ENCODE measurements at regions not wholly inside any gene's neighbourhood (a gene's known extent, or its start where the extent isn't known, plus 50 kb on each side); places are given as distances from the start of the nearest gene placed in this dataset.
"Not testable (repeated sequence)": the region's sequence is repeated elsewhere in the genome, so short reads cannot be mapped to it uniquely, and the experiment has no call there.

- no peak for DNase-seq
Observed at GRCh38 chr1:38204698-38205097, 158.1 kb upstream of the POU3F1 start.

- DNase-seq, result no peak
Observed at GRCh38 chr1:38203441-38203840, 156.8 kb upstream of the POU3F1 start.

- peak; percentile 87 for DNase-seq
Observed at GRCh38 chr1:38201431-38201830, 154.8 kb upstream of the POU3F1 start.

- no peak for DNase-seq
Observed at GRCh38 chr1:38198621-38199020, 152.0 kb upstream of the POU3F1 start.

DNA sequence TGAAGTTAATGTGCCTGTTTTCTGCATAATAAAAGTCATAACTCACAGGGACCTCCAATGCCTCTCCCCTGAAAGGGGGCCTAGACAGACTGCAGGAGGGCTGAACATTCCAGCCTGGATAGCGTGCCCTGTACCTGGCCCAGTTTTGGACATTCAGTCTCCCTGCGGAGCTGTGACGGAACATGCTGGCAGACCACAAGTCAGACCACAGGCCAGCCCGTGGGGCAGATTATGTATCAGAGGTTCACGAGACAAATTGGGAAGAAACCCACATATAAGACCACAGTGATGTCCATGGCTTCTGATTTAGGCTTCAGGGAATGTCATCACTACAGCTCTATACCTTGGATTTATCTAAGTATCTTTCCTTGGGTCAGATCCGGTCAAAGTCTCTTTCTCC lies 151.5 kb upstream of the POU3F1 start:
- DNase-seq, result no peak

DNA sequence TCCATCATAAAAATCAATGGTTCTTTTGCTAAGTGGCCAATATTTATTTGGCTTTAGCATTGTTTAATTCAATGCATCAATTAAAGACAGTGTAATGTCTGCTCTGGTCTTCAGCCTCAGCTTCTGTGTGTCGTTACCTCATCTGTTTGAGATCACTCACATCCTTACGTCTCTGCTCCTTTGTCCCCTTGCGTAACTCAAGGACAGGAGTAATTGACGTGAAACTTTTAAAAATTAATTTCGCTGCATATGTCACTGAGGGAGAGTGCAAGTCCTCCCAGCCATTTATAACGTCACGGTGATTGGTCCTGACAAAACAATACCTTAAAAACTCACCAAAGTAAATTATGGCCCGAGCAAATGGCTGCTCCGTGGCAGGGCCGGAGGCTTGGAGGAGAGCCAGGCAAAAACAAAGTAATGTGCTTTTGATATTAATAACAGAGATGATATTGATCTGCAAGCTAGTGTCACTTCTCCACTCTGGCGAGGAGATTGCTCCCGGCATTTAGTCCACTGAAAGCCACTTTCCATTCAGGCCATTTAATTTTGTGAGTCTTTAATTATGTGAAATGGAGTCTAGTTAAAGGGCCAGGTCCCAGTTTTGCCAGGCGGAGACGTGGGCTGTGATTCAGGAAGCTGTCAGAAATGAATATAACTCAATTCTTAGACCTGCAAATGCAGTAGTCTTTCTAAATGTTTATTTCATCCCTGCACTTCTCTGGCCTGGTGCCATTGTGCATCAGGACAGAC lies 150.9 kb upstream of the POU3F1 start:
- no peak for DNase-seq

- no peak for DNase-seq
Observed at GRCh38 chr1:38194472-38194871, 147.9 kb upstream of the POU3F1 start.

- DNase-seq, result no peak
Observed at GRCh38 chr1:38193040-38193439, 146.4 kb upstream of the POU3F1 start.

DNA sequence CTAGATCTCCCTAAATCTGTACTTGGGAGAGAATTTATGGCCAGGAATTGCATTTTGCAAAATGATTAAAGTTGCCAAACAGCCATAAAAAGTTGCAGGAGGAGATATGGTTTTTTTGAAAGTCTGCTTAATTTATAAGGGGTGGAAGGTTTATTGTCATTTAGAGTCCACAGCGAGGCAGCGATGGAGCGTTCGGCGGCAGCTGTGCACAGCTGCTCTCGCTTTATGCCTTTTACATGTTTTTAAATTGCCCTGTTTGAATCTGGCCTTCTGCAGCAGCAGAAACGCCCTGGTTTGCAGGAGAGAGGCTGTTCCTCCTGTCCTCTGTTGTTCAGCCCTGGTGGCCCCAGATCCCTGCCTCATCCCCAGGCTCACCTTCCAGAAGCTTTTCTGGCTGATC lies 144.9 kb upstream of the POU3F1 start:
- no peak for DNase-seq

GRCh38 chr1:38190983-38191382 lies 144.4 kb upstream of the POU3F1 start:
- no peak for DNase-seq

DNA sequence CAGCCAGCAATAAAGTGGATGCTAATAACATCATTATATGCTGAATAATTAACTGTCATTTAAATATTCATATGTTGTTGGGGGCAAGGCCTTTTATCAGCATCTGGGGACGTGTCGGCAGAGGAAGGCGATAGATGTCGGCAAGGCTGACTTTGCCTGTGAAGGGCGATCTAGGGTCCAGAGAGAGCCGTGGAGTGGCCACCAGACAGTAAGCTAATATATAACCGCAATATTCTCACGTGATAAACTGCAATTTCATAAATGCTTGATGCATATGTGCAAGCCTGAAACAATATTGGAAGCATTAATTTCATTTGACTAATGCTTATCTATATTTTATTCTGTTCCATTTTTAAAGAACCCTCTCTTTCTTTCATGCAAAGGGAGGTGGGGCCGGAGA lies 141.0 kb upstream of the POU3F1 start:
- no peak for DNase-seq

- DNase-seq, result no peak
Observed at GRCh38 chr1:38186566-38186965, 140.0 kb upstream of the POU3F1 start.

GRCh38 chr1:38185913-38186312 lies 139.3 kb upstream of the POU3F1 start:
- DNase-seq, result no peak

DNA sequence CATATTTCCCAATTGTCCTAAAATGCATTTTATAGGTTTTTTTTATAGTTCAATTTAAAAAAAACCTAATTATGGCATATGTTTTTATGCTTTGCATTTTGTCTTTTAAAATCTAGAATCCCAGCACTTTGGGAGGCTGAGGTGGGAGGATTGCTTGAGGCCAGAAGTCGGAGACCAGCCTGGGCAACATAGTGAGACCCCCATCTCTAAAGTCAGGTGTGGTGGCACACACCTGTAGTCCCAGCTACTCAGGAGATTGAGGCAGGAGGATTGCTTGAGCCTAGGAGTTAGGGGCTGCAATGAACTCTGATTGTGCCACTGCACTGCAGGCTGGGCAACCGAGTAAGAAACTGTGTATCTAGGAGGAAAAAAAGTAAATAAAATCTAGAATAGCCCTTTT lies 137.2 kb upstream of the POU3F1 start:
- no peak for DNase-seq

GRCh38 chr1:38183096-38183495 lies 136.5 kb upstream of the POU3F1 start:
- DNase-seq, result no peak

GRCh38 chr1:38180388-38180787 lies 133.8 kb upstream of the POU3F1 start:
- not testable (repeated sequence) for DNase-seq

DNA sequence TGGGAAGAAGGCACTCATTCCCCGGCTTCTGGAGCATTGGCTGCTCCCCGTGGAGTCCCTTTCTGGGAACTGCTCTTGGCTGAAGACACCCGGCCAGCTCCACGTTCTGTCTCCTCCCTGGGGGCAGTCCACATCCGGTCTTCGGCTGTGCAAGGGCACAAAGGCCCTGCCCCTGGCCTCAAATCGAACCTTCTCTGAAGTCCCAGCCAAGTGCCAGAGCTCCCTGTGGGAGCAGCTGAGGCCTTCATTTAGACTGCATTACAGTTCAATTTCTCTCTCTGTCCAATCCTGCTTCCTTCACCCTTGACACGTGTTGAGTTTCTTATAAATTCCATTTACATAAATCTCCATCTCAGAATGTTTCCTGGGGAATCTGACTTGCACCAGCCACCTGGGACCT lies 132.9 kb upstream of the POU3F1 start:
- no peak for DNase-seq

DNA sequence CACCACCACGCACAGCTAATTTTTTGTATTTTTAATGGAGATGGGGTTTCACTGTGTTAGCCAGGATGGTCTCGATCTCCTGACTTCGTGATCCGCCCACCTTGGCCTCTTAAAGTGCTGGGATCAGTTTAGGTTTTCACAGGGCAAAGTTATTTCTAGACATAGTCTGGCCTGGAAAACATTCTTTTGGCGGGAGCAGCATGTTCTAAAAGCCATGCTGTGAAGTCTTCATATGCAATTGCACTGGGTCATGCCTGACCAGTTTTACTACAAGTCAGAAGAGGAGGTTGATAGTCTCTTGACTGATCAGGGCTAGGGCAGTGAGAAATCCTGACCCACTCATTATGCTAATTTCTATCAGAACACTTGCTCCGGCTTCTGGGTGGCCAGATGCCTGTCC lies 131.6 kb upstream of the POU3F1 start:
- DNase-seq, result no peak

- DNase-seq, result no peak
Observed at GRCh38 chr1:38175121-38175520, 128.5 kb upstream of the POU3F1 start.

DNA sequence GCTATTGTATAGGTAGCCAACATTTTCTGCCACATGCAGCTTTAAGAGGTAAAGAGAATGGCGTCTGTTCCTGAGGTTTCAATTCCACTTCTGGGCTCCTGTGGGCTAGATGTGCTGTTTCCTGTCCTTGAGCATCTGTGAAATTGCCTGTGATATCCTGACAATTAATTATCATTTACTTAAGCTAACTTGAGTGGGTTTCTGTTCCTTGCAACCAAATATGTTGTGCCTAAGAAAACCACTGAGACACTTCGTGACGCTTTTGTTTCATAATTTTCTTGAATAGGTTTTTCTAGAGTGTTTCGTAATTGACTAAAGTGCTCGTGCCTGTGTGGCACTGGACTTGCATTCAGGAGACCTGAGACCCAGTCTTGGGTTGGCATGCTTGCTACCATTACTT lies 127.3 kb upstream of the POU3F1 start:
- DNase-seq, result no peak

DNA sequence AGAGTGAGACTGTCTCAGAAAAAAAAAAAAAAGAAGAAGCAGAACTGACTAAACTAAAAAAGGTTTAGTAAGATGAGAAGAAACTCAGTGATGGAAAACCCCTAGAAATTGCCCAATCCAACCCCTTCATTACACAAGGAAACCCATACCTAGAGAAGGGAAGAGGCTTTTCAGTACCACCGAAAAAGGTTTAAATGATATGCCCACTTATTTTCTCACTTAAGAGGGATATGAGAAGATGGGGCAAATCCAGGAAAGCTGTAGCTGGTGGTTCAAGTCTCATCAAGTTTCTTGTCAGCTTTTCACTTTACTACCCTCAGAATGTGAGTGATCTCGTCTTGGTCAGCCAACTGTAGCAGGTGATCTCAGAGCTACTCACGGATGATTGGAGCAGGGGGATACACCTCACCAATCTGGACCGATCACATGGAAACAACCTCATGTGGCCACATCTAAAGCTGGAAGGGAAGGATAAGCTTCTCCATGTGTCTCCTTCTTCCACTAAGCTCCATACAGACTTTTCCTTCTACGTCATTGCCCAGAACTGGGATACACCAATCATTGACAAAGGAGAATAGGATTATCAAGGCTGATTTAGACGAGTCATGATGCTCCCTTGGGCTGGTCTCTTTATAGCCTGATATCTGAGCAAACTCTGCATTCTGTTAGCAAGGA lies 126.7 kb upstream of the POU3F1 start:
- no peak for DNase-seq

DNA sequence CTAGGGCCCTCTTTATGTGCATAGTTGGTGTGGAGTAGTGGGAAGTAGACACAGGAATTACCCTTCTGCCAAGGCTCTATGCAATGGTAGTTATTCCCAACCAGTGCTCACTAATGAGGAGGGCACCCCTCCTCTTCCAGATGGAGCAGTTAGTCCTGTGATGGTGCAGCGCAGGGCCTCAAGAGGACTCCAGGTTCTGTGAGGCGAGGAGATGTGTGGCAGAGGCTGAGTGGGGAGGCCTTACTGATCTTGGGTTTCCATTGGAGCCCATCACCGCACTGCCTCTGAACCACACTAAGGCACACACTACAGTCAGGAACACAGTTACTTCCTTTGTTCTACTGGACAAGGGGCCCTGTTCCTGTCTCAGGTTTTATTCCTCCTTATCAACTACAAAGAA lies 122.5 kb upstream of the POU3F1 start:
- no peak for DNase-seq

- no peak for DNase-seq
Observed at GRCh38 chr1:38168365-38168764, 121.8 kb upstream of the POU3F1 start.

GRCh38 chr1:38166461-38166860 lies 119.9 kb upstream of the POU3F1 start:
- no peak for DNase-seq
